ENCODE measurements at regions not wholly inside any gene's neighbourhood (a gene's known extent, or its start where the extent isn't known, plus 50 kb on each side); places are given as distances from the start of the nearest gene placed in this dataset.
"Not testable (repeated sequence)": the region's sequence is repeated elsewhere in the genome, so short reads cannot be mapped to it uniquely, and the experiment has no call there.

DNA sequence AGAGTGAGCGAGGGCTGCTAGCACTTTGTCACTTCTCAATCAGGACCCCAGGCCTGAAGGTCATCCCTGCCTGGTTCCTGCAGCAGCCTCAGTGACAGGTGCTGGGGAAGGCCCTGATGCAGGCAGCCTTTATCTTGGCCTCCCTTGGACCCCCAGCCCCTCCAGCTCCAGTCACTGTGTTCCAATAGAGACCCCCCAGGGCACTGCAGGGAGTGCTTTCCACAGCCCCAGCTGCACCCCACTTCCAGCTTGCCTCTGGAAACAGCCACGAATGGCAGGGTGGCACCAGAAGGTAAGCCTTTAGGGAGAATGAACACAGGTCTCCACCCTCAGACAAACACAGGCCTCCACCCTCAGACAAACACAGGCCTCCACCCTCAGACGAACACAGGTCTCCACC lies 241.6 kb upstream of the SGCG start:
- no peak for DNase-seq (ENCODE audit: low spot score)

DNA sequence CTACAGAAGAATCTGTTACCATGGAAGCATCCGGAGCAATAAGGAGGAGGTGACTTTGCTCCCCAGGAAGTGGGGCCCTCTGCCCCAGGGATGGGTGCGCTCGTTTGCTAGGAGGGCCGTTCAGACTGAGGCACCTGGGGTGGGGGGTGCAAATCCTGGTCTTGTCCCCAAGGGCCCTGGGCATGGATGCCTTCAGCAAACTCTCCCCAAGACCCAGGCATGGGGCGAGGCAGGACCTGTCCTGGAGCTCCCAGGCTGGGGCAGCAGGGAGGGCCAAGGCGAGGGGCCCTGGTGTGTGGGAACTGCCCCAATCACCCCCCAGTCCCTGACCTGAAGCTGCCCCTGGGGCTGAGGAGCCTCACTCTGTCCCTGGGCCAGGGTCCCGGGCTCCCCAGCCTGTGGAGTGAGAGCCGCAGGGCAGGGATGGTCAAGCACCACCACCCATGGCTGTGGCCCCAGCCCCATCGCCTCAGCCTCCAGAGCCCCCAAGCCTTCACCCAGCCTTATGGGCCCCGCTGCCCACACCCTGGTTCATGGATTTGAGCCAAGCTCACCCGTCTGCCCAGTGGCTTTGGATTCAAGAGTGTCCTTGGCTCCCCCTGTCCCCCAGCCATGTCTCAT lies 240.6 kb upstream of the SGCG start:
- DNase-seq (ENCODE audit: low spot score): no peak

DNA sequence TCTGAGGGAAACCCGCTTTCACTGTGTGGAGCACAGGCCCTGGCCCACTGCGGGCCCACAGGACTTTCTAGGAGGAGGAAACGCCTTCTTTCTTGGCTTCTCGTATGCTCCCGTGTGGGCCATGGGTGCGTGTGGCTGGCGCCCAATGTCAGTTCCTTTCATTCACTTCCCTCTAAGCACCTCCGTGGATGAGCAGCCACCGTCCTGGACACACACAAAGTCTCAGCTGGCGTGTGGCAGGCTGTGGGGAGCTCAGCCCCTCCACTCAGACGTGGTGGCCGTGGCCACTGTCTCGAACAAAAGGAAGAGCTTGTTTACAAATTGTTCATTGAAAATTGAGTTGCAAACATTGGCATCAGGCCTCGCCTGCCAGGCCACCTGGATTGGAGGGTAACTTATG lies 240.0 kb upstream of the SGCG start:
- no peak for DNase-seq (ENCODE audit: low spot score)

- not testable (repeated sequence) for DNase-seq (ENCODE audit: low spot score)
Measured at GRCh38 chr13:22941495-22941894, 239.3 kb upstream of the SGCG start.

DNA sequence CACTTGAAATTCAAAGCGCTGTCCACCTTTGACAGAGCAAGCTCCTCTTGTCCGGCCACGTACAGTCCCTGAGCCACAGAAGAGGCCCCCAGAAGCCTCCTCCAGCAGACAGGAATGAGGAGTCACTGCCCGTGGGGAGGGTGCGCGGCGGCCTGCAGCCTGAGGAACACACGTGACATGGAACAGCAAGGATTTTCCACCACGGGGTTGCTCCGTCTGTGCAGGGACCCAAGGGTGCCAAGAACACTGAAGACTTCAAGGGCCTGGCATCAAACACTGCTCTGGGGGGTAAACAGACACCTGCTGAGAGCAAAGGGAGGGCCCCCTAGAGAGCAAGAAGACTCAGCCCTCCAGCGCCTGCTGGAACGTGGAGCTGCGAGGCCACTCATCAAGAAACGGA lies 237.9 kb upstream of the SGCG start:
- DNase-seq (ENCODE audit: low spot score): not testable (repeated sequence)

GRCh38 chr13:22944378-22944777 lies 236.4 kb upstream of the SGCG start:
- DNase-seq (ENCODE audit: low spot score): no peak

DNA sequence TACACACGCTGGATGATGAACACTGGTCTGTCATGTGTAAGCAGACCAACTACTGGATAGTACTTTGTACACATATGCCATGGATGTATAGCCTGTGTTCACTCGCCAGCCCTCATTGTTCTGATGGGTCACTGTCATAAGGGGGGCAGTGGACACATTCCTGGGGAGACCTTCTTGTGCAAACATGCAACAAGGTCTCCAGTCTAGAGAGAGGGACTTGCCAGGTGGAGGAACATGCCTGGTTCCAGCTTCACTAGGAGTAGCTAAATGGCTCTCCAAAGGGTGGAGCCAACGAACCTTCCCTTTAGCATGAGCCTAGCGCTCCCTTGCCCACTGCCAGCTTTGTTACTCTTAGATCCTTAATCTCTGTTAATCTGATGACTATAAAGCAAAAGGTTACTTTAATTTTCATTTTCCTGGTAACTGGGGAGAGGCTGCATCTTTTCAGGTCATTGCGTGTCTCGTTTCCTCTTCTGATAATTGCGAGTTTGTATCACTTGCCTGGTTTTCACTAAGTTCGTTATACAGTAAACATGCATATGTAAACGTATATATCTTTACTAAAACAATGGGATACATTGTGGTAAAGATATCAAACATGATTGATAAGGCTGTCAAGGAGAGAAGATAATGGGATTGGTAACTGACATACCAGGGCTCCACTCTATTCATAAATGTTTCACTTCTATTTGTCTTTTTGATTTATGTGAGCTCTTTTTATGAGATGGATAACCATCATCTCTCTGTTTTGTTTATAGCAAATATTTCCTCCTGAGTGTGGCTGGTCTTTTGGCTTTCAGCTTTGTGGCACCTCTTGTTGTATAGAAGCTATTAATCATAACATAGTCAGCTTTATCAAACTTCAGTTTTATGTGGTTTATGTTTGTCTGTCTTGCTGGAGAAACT lies 235.2 kb upstream of the SGCG start:
- no peak for DNase-seq (ENCODE audit: low spot score)

DNA sequence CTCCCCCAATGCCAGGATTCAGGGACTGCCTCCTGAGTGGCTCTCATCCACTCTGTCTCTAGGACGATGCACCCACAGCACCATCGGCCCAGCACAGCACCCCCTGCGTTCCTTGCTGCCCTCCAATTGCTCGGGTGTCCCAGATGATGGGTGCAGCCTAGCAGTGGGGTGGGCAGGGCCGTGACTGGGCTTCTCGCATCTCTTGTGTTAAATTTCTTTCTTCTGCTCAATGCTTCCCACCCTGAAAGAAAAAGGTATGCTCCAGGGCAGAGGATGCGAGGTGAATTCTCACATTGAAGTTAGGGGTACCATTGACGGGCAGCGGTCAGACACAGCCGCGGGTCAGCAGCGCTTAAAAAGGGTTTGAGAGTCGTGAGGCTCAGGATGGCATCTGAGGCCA lies 232.4 kb upstream of the SGCG start:
- no peak for DNase-seq (ENCODE audit: low spot score)

DNA sequence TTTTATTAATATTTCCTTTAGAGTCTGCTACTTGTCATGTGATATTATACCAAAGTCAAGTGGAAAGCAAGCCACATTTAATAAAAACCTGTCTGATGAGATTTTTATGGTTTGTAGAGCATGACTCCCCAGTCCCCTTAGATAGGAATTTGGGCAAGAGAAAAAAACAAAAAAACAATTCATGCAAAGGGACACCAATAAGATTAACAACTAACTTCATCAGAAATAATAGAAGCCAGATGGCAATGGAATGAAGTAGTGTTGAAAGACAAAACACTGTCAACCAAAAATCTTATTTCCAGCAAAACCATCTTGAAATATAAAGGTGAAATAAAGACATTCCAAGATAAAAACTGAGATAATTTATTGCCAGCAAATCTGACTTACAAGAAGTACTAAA lies 228.8 kb upstream of the SGCG start:
- not testable (repeated sequence) for DNase-seq (ENCODE audit: low spot score)

DNA sequence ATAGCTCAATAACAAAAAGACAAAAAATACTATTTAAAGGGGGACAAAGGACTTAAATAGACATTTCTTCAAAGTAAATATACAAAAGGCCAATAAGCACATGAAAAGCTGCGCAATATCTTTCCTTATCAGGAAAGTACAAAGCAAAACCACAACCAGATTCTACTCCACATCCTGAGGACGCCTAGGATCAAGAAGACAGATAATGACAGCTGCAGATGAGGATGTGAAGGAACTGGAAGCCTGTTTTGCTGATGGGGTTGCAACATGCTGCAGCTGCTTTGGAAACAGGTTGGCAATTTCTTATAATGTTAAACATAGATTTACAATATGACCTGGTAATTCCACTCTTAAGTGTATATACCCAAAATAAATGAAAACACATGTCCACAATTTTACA lies 225.6 kb upstream of the SGCG start:
- not testable (repeated sequence) for DNase-seq (ENCODE audit: low spot score)

- not testable (repeated sequence) for DNase-seq (ENCODE audit: low spot score)
Measured at GRCh38 chr13:22956456-22957115, 224.2 kb upstream of the SGCG start.

DNA sequence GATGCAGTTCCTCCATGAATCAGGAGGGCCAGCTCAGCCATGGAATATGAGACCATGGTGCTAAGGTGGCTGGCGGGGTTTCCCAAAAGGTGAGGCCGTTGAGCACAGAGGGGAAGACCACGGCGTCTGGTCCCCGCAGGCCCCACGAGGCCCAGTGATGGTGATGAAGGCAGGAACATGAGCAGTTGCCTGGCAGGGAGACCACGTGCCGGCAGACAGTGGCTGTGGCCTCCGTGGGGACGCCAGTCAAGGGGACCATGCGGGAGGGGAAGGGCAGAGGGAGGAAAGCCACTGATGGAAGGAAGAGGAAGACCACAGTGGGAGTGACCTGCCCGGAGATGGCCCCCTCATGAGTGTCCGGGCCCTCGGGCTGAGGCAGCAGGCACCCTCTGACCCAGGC lies 220.9 kb upstream of the SGCG start:
- not testable (repeated sequence) for DNase-seq (ENCODE audit: low spot score)

DNA sequence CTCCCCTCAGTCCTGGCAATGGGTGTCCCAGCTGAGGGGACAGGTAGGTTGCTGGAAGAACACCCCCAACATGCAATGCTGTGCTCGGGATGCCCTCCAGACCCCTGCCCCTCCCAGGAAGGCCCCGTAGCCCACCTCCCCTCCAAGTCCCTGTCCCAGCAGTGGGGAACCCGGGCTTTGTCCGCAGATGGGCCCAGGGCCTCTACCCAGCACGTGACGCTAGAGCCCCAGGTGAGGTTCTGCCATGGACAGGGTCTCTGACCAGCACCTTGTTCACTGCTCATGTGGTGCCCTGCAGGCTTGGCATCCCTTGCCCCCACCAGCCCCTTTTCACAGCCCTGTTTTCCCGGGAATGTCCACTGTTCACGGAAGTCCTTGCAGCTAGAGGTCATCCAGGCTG lies 220.0 kb upstream of the SGCG start:
- DNase-seq (ENCODE audit: low spot score): no peak

GRCh38 chr13:22961342-22961741 lies 219.4 kb upstream of the SGCG start:
- not testable (repeated sequence) for DNase-seq (ENCODE audit: low spot score)

DNA sequence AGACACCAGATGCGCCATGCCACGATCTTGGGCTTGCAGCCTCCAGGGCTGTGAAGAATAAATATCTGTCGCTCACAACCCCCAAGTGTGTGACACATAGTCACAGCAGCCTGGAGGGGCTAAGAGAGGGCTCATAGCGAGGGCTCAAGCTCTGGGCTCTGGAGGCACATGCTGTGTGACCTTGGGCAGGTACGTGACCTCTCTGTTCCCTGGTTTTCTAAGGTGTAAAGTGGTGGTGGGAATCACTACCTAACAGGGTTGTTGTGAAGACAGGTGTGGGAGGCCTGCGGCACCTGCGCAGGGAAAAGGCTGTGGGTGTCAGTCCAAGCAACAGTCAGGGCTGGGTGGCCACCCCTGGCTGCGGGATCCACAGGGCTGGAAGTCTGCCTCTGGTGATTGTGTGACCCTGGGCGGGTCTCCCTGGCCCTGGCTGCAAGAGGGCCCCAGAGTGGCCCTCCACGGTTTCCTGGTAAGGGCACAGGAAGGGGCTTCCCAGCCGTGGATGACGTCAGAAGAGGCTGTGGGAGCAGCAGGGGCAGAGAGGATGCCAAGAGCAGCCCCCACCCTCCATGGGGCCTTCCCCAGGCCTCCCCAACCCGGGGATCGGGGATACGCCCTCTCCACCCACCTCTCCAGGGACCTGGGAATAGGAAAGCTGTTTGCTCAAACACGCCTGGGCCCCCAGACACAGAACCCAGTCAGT lies 218.8 kb upstream of the SGCG start:
- no peak for DNase-seq (ENCODE audit: low spot score)

- DNase-seq (ENCODE audit: low spot score): not testable (repeated sequence)
Measured at GRCh38 chr13:22963384-22964053, 217.3 kb upstream of the SGCG start.

- no peak for DNase-seq (ENCODE audit: low spot score)
Measured at GRCh38 chr13:22964245-22964966, 216.4 kb upstream of the SGCG start.

GRCh38 chr13:22965011-22965857 lies 215.5 kb upstream of the SGCG start:
- not testable (repeated sequence) for DNase-seq (ENCODE audit: low spot score)

GRCh38 chr13:22965858-22966239 lies 214.9 kb upstream of the SGCG start:
- not testable (repeated sequence) for DNase-seq (ENCODE audit: low spot score)

DNA sequence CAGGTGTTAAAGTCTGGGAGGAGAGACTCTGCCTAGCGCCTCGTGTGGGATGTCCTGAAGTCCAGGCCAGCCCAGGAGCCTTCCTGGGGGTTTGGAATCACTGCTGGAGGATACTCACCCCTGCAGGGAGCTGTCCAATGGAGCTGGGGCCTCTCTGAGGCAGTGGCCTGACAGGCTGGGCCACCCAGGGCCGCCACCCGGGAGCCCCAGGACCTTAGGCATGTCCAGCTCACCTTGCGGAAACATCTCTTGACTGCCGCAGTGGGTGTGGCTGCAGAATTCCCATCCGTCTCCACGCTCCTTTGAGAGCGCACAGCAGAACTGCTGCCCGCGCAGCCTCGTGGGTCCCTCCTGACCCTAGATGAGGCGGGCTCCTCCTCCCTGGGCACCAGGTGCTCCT lies 214.0 kb upstream of the SGCG start:
- not testable (repeated sequence) for DNase-seq (ENCODE audit: low spot score)

Data from Ammon's horn (tissue), 1 donor.